C4-2B (cell line): ENCODE measurements at regions not wholly inside any gene's neighbourhood (a gene's known extent, or its start where the extent isn't known, plus 50 kb on each side); places are given as distances from the start of the nearest gene placed in this dataset.

Experiments used
- H3K27ac ChIP-seq: fragments of 450-650 bp; 2 replicates; pipeline ENCODE4 v1.5.1; 2017
- CTCF ChIP-seq: fragments of 450-650 bp; conservative IDR thresholded peaks from 2 replicates; pipeline ENCODE4 v1.5.1; 2017; ENCODE audit warnings: mild to moderate bottlenecking
- ZFX ChIP-seq: fragments of 450-650 bp; IDR thresholded peaks from 2 replicates; pipeline ENCODE4 v1.6.1; 2017

DNA sequence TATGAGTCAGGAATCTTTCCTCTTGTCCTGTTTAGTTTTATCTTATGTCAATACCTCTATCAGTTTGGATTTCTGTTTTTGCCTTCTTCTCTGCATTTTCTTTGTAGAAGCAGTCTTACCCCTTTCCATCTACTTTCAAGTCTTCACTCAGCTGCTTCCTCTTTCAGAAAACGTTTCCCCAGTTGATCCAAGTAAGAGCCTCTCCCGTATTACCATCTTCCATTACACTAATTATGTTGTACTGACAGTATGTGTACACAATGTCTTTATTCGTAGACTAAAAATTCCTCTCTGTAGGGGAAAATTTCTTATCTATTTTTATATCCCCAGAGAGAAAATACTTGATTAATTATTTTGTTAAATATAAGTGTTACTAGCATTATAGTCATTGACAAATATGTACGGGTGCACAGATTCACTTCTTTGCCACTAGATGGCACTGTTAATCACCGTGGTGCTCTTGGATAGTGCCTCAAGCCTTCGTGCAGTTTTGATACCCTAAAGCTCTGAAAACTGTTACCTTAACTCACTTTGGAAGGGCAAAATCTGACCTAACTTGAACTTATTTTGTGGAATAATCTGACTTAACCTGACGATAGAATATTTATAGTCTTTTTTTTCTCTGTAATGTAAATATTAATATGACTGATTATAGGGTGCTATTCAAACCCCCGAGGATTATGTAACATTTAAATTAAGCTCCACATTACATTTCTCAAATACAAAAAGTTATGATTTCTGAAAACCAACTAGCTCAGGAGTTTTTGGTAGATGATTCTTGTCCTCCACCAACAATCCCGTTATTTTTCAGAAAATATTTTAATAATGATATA lies 74.2 kb upstream of the POU1F1 start:
- peak; percentile 87 for TF ChIP-seq CTCF
- TF ChIP-seq ZFX = no peak
- H3K27ac ChIP-seq = no peak overlapping the region

DNA sequence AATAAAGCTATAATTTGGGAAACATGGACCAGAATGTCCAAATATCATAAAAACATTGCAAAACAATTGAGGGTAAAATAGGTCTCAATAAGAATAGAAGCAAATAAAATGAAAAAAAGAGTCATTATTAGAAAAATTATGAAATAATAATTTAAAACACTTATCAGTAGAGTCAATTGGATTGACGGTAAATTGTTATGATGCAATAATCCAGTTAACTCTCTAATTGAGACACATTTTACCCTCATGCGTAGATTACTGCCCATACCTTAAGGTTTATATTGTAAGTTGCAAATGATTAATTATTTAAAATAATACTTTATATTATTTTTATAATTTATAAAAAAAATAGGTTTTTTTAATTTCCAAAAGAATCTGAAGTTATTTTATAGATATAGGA lies 73.4 kb upstream of the POU1F1 start:
- no peak for TF ChIP-seq CTCF
- no peak for TF ChIP-seq ZFX
- no peak overlapping the region for H3K27ac ChIP-seq

- TF ChIP-seq ZFX (no peak), CTCF (no peak)
- H3K27ac ChIP-seq = no peak overlapping the region
These were observed 60.4 kb upstream of the POU1F1 start for GRCh38 chr3:87336761-87337160.

DNA sequence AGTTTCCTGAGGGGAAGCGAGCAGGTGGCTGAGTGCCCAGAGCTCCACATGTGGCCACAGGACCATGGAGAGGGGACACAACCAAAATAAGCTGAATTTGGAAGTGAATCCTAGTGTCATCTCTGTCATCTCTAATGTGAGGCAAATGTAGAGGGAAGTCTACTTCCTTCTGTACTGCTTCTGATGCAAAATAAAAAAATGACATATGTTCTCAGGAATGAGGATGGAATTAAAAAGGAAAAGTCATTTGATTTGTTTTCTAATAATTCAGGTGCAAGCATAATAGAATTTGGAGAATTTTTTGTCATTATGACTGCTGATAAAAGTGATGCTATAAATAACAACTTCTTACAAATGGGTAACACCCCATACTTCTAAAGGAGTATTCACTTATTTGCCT lies 59.5 kb upstream of the POU1F1 start:
- no peak overlapping the region for H3K27ac ChIP-seq
- TF ChIP-seq ZFX = no peak
- TF ChIP-seq CTCF = no peak

DNA sequence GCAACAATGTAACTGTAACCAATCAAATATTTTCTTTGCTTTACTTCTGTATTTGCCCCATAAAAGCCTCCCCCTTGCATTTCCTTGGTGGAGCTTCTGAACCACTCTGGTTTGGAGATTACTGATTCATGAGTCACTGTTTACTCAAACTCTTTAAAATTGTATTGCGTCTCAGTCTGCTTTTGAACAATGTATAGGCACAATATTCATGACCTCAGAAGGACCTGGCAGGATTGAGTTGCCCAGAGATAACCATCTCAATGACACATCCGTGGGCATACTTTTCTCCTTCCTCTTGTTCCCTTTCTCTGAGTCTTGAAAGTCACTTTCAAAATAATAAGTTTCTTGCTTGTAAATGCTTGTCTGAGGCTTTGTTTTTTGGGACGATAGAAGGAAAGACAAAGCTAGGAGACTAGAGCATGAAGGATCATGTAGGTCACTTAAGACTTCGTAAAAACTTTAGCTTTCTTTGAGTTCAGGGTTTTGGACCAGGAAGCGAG lies 57.1 kb upstream of the POU1F1 start:
- no peak overlapping the region for H3K27ac ChIP-seq
- TF ChIP-seq ZFX (no peak), CTCF (no peak)

GRCh38 chr3:87332789-87333188 lies 56.4 kb upstream of the POU1F1 start:
- peak overlapping the region; percentile 70; the same call in 1 of the 2 replicates for H3K27ac ChIP-seq
- TF ChIP-seq ZFX (no peak), CTCF (no peak)

GRCh38 chr3:87329065-87329464 lies 52.7 kb upstream of the POU1F1 start:
- H3K27ac ChIP-seq = no peak overlapping the region
- TF ChIP-seq CTCF = no peak
- TF ChIP-seq ZFX = no peak
